Stimulated activated naive CD4-positive, alpha-beta T cell (primary cell): ENCODE measurements at regions not wholly inside any gene's neighbourhood (a gene's known extent, or its start where the extent isn't known, plus 50 kb on each side); places are given as distances from the start of the nearest gene placed in this dataset.
A peak's percentile ranks its signal among the peaks of the same experiment; 100 is the strongest.

Experiments
- DNase-seq, 6 experiments: peaks; one replicate each; lab custom pipeline; 2025; lab: John Stamatoyannopoulos, UW

DNA sequence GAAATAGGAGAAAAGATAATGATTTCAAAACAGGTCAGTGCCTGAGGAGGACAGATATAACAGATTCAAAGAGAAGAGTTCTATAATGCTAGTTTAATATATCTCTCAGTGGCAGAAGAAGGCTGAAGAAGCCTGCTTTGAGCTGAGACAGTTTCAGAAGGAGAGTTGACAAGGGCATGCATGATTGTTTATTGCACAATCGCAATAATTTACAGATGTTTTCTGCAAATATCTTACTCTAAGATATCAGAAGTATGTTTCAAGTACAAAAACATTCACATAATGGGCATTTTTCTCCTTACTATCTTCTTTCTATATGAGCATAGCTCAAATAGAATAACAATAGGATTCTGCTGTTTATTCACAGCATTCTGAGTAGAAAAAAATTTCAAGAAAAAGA is 557.7 kb upstream of the NRSN1 start:
- DNase-seq = no peak

DNA sequence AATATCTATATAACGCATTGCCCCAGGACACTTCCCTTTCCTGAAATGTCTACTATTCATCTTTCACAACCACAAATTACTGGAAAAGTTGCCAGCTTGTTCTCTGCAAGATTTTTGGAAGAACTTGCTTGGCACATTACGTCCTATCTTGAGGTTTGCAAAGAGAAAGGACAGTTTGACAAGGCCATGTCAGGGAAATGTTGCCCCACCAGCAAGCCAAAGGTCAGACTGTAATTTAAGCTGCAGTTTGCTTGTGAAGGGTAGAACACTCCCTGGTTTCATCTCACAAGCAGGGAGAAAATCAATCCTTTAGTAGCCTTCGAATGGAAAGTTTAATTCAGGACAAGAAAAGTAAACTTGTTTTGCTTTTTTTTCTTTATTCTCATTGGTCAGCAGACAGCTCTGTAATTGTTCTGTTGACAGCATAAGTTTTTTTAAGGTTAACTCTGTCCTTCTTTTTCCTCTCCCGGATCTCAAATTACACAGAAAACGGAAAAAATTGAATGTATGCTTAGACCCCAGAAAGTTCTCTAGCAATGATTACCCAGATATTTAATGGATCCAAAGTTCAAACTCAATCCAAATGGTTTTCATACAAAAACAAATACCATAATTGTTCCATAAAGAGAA is 541.8 kb upstream of the NRSN1 start:
- DNase-seq = no peak

DNA sequence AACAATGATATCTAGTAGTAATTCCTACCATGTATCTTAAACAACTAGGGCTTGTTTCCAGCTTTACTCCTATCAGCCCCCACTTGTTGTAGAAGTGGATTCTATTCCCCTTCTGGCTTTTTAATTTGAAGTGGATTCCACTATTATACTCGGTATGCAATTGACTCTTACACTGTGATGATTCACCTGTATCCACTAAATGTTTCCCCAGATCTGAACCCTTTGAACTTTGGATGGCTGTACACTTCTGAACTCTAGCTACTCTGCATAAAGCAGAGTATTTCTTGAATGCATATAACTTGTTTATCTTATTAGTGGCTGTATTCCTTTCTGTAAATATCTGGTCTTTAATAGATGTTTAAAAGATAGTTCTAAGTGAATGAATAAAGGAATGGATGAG is 538.4 kb upstream of the NRSN1 start:
- DNase-seq = no peak

DNA sequence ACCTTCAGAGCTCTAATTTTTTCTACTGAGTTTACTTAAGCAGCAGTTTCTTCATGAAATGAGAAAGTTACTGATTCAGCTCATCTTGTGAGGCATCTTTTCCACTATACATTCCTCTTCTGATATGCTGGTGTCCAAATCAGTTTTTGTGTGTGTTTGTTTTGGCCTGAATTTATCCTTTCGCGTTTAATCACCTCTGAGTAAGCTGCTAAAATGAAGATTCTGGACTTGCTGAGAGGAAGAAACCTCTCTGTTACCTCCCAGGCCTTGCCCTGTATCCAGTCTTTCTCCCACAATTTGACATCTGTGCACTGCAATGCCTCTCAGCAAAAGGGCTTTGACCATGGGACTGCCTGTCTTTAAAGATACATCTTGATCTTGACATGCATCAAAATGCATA is 536.2 kb upstream of the NRSN1 start:
- DNase-seq = no peak

DNA sequence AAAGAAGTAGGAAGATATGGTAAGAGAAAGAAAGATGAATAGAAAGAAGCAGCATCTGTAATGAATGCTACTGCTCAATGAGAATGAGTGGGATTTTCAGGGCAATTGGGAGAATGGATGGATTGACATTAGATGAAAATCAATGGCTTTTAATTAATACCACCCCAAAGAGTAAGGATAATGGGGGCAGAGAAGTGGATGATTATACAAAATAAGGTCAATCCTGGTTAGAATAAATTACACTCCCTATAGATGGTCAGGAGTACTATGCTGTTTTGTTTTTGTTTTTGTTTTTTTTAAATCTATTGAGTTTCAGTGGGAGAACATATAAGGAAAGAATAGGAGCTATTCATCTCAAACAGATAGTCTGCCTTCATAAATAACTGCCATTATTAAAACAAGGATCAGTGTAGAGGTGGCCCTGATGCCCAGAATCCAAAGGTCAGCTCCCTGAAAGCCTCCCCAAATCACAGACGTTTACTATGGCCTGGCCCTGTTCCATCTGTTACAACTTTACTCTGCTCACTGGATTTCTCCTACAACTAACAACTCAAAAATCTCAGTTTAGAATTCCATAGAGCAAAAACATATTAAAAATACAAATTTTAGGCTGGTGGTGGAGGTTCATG is 535.4 kb upstream of the NRSN1 start:
- no peak for DNase-seq

DNA sequence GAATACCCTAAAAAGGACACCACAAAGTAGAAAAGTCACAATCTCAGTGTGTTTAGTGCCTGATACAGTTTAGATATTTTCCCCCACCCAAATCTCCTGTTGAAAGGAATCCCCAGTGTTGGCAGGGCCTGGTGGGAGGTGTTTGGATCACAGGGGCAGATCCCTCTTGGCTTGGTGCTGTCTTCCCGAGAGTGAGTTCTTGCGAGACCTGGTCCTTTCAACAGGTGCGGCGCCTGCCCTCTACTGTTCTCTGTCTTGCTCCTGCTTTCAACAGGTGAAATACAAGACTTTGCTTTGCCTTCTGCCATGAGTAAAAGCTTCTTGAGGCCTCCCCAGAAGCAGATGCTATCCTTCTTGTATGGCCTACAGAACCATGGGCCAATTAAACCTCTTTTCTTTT is 534.3 kb upstream of the NRSN1 start:
- DNase-seq = no peak

DNA sequence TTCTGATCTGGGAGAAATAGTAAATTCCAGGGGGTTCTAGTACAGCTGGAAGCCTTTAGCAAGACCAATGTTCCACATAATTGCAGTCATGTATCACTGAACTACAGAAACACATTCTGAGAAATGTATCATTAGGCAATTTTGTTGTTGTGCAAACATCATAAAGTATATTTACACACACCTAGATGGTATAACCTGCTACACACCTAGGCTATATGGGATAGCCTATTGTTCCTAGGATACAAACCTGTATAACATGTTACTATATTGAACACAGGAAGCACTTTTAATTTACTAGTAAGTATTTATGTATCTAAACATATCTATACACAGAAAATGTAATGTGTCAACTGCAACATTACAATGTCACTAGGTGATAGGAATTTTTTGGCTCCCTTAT is 525.9 kb upstream of the NRSN1 start:
- no peak for DNase-seq

DNA sequence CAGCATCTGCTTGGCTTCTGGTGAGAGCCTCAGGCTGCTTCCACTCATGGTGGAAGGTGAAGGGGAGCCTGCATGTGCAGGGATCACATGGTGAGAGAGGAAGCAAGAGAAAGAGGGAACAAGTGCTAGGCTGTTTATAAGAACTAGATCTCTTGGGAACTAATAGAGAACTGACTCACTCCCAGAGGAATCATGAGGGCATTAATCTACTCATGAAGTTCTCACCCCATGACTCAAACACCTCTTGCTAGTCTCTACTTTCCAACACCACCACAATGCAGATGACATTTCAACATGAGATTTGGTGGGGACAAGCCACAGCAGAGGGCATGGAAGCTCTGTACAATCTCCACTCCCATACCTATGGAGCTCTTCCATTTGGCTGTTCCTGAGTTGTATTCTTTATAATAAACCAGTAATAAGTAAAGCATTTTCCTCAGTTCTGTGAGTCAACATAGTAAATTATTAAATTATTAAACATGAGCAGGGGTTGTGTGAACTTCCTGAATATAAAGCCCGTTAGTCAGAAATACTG is 524.1 kb upstream of the NRSN1 start:
- no peak for DNase-seq

DNA sequence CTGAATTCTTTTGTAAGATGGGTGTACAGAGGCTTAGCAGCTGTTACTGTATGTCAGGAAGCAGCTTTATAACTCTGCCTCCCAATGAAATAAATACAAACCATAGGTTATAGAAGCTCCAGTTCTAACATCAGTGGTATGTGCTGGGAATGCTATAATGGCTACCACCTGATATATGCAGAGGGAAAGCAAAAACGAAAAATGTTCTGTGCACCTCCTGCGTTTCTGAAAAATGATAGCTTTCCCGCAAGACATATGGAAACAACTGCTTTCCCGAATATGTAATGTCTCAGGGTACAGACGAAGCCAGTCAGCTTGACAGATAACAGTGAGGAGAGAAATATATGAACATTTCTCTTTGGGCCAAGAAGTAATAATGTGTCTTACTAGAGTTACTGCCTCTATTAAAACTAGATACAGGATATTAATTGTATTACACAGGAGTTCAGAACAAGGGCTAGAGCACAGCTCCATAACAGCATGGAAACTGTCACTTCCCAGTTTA is 517.0 kb upstream of the NRSN1 start:
- DNase-seq = no peak

DNA sequence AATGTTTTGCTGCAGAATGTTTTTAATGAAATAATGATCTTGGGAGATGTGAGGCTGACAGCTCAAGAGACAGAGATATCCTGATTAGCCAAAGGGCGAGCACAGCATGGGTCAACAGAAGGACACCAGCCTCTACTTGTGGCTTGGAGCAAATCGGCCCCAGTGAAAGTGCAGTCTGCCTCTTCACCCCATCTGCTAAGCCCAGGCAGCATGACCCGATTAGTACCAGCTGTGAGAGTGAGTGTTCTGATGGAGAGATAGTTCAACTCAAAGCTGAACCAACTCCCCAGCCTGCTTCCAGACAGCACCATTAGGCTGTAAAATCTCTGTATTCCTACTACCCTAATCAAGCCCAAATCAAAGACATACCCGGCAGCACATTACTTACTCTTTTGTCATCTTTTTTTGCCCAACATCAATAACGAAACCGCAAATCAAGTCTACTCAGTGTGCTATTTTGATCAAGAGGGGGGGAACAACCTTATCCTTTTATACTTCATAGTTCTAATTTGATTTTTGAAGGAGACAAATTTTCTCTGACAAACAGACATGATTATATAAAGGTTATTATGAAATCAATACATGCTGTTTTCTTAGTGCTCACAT is 514.1 kb upstream of the NRSN1 start:
- no peak for DNase-seq

DNA sequence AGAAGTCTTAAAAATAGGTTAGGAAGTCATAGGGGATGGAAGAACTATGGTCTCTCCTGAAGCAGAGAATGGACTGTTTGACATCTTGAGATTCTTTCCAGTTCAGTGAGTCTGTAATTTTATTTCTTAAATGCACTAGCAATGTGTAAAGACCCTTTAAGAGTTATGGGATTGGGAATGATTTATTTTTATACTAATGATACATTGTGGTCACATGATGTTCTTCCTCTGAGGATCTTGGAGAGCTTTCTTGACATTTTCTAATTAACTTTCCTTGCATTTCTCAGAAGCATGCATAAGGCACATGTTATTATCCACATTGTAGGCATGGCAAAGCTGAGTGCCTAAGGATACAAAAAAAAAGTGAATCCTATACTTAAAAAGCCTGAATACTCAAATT is 507.6 kb upstream of the NRSN1 start:
- no peak for DNase-seq

DNA sequence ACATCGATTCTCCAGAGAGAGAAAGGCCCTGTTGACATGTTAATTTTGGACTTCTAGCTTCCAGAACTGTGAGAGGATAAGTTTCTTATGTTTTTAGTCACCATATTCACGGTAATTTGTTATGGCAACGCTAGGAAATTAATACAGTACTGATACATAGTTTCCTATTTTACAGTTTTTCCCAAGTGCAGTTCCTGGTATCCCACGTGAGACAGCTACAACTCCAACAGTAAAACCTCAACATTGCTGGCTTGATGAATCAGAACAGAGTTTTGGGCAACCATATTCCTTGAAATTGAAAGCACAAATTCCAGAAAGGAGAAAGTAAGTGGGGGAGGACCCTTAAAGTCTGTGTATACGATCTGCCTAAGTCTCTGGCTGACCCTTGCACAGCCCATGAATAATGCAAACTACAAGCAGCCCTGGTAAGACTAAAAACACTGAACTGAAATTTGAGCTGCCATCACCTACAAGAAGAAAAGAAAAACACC is 505.1 kb upstream of the NRSN1 start:
- DNase-seq = no peak

DNA sequence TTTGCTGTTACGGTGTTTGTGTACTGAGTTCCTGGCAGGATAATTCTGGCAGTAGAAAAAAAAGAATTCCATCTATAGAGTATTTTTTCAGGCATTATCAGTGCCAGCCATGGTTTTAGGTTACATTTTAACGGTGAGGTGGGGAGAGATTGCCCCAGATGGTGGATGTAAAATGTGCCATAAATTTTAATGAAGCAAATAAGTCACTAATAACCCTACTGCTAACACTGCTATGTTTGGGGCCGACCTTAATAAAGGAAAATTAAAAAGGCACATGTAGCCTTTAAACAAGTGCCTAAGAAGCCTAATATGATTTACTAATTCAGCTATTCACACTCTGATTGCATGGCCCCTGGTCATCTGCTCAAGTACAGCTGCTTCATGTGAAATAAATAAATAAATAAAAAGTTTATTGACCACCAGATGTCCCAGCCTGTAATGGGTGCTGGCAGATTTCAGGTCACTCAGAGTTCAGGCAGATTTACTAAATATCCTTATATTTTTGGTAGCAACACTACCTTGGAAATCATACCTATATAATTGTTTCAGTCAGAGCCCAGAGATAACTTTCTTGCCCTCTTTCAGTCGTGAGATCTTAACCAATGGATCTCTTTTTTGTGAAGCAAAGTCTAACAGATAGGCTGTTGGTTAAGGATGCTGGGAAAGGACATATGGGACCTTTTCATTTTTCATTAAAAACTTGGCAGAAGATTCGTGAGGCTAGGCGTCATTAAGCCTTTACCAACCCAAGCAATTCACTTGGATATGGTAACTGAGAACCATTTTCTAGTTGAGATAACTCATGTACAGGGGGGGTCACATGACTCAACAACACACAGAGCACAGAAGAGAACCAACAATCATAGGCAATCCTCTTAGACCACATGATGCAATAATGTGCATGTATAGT is 495.0 kb upstream of the NRSN1 start:
- DNase-seq = no peak

DNA sequence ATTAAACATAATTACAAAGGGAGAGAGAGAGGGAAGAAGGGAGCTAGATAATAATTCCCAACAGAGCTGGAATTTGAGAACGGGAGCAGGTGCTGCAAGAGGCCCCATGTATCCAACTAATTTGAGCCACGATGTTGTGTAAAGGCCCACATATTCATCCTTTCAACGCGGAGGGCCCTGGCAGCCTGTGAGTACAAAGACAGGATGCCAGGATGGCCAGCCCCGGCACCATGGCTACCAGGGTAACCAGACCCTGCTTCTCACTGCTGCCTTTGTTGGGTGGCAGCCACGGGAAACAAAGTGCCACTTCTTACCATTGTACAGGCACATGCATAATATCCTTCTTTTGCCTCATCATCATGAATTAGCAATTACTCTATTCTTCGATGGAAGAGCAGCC is 492.0 kb upstream of the NRSN1 start:
- no peak for DNase-seq

DNA sequence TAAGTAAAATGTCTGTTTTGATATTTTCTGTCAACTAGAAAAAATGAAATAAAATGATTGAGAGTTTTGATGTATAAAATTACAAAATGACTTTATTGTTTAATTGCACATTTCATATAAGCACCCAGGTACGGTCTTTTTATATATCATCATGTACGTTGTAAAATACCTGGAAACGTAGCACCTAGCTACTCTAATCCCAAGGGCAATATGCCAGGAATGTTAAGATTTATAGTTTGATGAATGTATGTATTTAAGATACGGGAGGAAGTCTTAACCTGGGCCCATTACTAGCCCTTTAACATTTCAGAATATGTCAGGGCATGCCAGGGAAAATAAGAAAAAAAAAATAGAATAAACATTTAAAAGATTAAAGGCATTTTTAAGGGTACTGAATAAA is 490.9 kb upstream of the NRSN1 start:
- no peak for DNase-seq

DNA sequence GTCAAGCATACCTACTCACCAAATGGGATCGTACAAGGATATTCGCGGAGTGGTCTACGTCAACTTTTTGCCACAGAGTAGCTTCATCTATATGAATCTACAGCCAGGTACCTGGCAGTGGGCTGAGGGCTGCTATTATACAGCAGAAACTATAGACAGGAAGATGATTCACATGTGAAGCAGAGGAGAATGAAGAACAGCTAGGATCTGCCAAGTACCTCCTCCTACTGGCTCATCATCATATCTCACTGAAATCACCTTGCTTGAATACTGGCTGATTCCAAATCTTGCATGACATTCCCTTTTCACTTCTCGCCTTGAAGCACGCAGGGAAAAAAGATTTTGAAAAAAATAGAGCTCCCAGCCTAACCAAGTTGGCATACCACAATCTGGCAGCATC is 488.7 kb upstream of the NRSN1 start:
- no peak for DNase-seq

DNA sequence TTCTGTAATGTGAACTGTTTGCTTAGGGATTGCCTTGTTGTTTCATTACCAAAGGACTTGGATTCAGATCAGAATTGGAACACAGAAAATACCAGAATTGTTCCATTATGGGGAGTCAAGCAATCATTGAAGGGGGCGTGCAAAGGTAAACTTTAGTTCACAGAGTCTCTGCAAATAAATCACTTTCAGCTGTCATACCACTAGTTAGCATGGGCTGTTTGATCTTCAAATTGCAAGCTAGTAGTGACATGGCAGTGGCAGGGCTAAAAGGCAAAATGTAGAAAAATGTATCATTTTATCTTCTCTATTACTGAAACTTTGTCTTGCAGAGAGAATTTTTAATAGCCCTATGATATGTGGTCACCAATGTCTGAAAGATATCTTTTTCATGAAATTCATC is 483.2 kb upstream of the NRSN1 start:
- DNase-seq = no peak

DNA sequence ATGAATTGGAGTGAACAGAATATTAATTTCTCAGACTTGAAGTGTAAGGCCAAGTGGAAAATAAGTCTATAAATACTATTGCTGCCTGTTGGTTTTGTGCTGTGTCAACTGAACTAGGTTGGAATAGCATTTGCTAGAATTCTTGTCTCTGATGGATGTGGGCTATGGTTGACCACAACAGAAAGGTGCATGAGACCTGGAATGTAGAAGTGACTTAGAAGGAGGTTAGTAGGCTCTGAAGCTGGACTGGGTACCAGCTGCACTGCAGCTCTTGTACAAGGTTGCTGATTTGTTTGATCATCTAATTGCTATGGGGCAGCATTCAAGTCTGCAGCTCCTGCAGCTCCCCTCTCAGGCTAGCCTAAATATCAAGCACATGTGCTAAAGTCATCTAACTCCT is 479.0 kb upstream of the NRSN1 start:
- no peak for DNase-seq

DNA sequence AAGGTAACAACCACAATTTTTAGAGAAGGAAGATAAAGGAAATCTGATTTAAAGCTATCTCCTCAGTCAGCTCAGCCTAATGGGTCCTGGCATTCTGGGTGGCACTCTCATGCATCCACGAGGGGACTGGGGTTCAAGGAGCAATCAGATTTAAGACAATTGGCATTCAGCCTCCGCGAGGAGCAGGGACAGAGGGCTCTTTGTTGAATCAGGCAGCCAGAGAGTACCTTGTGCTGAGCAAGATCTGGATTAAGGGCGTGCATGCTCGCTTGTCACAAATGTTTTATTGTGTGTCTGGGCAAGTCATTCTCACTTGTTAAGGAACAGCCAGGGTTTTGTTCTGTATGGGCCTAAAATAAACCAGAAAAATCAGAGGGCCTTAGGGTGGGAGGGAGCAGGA is 475.3 kb upstream of the NRSN1 start:
- DNase-seq = peak in 1 of 6 experiments; percentile 0

DNA sequence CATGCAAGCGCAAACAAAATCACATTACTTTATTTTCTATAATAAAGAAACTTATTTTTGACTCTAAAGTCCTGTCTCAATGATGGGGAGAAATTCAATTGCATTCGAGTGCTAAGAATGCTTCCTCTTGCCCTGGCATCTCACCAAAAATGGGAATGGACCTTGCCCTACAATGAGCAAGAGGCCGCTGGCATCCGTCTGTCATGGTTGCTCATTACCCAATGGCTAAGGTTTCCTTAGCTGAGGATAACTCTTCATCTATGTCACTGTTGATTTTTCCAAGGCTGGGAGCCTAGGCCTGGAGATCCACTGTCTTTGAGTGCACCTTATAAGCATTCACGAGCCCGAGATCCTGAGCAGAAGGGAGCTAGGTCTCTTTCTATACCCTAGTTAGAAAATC is 471.3 kb upstream of the NRSN1 start:
- DNase-seq = no peak

DNA sequence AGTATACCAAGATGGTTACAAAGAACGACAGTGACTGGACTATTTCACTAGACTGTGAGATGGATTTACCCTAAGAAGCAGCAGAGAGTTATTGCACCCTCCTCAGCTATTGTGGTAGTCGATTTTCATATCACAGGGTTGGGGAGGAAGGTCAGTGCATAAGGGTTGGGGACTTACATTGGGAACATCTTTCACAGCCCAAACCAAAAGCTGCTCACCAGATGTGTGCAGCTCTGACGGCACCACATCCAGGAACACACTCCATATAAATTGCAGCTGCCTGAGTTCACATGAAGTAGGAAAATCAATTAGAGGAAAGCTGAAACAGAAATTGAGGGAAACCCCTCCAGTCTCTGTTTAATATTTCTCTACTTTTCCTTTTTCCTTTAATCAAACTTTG is 470.5 kb upstream of the NRSN1 start:
- no peak for DNase-seq
